DOHH2 (cell line): ENCODE measurements at regions not wholly inside any gene's neighbourhood (a gene's known extent, or its start where the extent isn't known, plus 50 kb on each side); places are given as distances from the start of the nearest gene placed in this dataset.

Experiments used
- H3F3A ChIP-seq: fragments of 200-600 bp; sonication (generic), shearing (Covaris generic); 2 replicates; pipeline ENCODE4 v1.6.0; 2016; ENCODE audit warnings: antibody characterized with exemption, mild to moderate bottlenecking; ENCODE audit not compliant: control insufficient read depth, insufficient read depth
- H3K27ac ChIP-seq: fragments of 200-600 bp; sonication (generic); 2 replicates; pipeline ENCODE4 v1.5.1; 2014; ENCODE audit warnings: low read depth, mild to moderate bottlenecking, low read length, moderate library complexity
- H3K27me3 ChIP-seq: fragments of 200-600 bp; sonication (generic); 2 replicates; pipeline ENCODE4 v1.6.1; 2014; ENCODE audit warnings: mild to moderate bottlenecking, low read length, mixed read lengths; ENCODE audit not compliant: control insufficient read depth
- H3K36me3 ChIP-seq: fragments of 200-600 bp; sonication (generic); 2 replicates; pipeline ENCODE4 v1.6.1; 2014; ENCODE audit warnings: mild to moderate bottlenecking, low read length, moderate library complexity, mixed read lengths; ENCODE audit not compliant: control insufficient read depth
- H3K4me1 ChIP-seq: fragments of 200-600 bp; sonication (generic); 2 replicates; pipeline ENCODE4 v1.6.1; 2014; ENCODE audit warnings: mild to moderate bottlenecking, low read length, mixed read lengths; ENCODE audit not compliant: control insufficient read depth
- H3K4me2 ChIP-seq: fragments of 200-600 bp; sonication (generic); 2 replicates; pipeline ENCODE4 v1.6.0; 2014; ENCODE audit warnings: mild to moderate bottlenecking, low read length, moderate library complexity
- H3K4me3 ChIP-seq: fragments of 200-600 bp; sonication (generic); 2 replicates; pipeline ENCODE4 v1.5.1; 2014; ENCODE audit warnings: mild to moderate bottlenecking, low read length, mixed read lengths
- H3K79me2 ChIP-seq: fragments of 200-600 bp; sonication (generic); 2 replicates; pipeline ENCODE4 v1.6.1; 2014; ENCODE audit warnings: mild to moderate bottlenecking, low read length, mixed read lengths; ENCODE audit not compliant: control insufficient read depth
- H3K9me2 ChIP-seq: fragments of 200-600 bp; sonication (generic); replicated peaks from 2 replicates; pipeline ENCODE4 v1.6.1; 2014; ENCODE audit warnings: mild to moderate bottlenecking, low read length, mixed read lengths; ENCODE audit not compliant: control insufficient read depth
- H3K9me3 ChIP-seq: fragments of 200-600 bp; sonication (generic); 2 replicates; pipeline ENCODE4 v1.6.1; 2014; ENCODE audit warnings: antibody characterized with exemption, low read length, mixed read lengths; ENCODE audit not compliant: control insufficient read depth, insufficient read depth
- H4K20me1 ChIP-seq: fragments of 200-600 bp; sonication (generic); 2 replicates; pipeline ENCODE4 v1.6.0; 2014; ENCODE audit warnings: low read depth, mild to moderate bottlenecking, antibody characterized with exemption, low read length, moderate library complexity; ENCODE audit not compliant: control insufficient read depth, insufficient read depth
- CTCF ChIP-seq: fragments of 200-600 bp; sonication (generic); IDR thresholded peaks from one replicate; pipeline ENCODE4 v1.5.1; 2014; ENCODE audit warnings: antibody characterized with exemption, mild to moderate bottlenecking, low read depth, low read length; ENCODE audit not compliant: poor library complexity, severe bottlenecking
- EZH2phosphoT487 ChIP-seq: fragments of 200-600 bp; sonication (generic); IDR thresholded peaks from 2 replicates; pipeline ENCODE4 v1.6.1; 2017; ENCODE audit warnings: borderline replicate concordance, mild to moderate bottlenecking, antibody characterized with exemption, low read length, moderate library complexity, mixed read lengths

- Histone ChIP-seq H3K4me3 (no peak overlapping the region), H3K27ac (no peak overlapping the region), H4K20me1 (no peaks in the 10 kb centered on the region), H3K4me1 (no peaks in the 10 kb centered on the region), H3K9me3 (no peaks in the 10 kb centered on the region), H3K27me3 (no peaks in the 10 kb centered on the region), H3F3A (no peaks in the 10 kb centered on the region), H3K9me2 (no peaks in the 10 kb centered on the region), H3K79me2 (no peaks in the 10 kb centered on the region), H3K36me3 (no peaks in the 10 kb centered on the region), H3K4me2 (no peak overlapping the region)
- TF ChIP-seq CTCF (no peak), EZH2phosphoT487 (no peak)
These were observed 304.4 kb upstream of the LYPLAL1 start for GRCh38 chr1:218869276-218869675.

DNA sequence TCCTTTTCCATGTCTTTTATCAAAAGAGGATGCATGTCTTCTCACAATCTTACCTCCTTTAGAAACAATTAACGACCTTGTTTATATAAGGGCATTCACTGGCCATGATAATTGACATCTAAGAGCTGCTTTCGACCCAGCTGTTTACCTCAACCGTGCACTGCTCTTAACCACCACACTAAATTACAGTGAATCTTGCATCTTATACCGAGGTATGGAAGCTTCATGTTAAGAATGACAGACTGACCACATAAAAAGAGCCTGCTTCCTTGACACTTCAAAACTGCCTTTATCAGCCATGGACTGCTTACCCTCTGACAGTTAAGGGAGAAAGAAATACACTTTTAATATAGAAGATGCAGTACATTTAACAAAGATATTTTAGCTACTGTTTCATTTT, 301.7 kb upstream of the LYPLAL1 start:
- no peaks in the 10 kb centered on the region for H3K9me3 ChIP-seq
- no peaks in the 10 kb centered on the region for H3F3A ChIP-seq
- no peak overlapping the region for H3K4me3 ChIP-seq
- H3K79me2 ChIP-seq, result no peaks in the 10 kb centered on the region
- no peaks in the 10 kb centered on the region for H3K9me2 ChIP-seq
- no peaks in the 10 kb centered on the region for H3K27me3 ChIP-seq
- H3K4me1 ChIP-seq, result no peaks in the 10 kb centered on the region
- H3K27ac ChIP-seq, result no peak overlapping the region
- H4K20me1 ChIP-seq, result no peaks in the 10 kb centered on the region
- TF ChIP-seq EZH2phosphoT487 (no peak), CTCF (no peak)
- H3K36me3 ChIP-seq, result no peaks in the 10 kb centered on the region
- no peak overlapping the region for H3K4me2 ChIP-seq

DNA sequence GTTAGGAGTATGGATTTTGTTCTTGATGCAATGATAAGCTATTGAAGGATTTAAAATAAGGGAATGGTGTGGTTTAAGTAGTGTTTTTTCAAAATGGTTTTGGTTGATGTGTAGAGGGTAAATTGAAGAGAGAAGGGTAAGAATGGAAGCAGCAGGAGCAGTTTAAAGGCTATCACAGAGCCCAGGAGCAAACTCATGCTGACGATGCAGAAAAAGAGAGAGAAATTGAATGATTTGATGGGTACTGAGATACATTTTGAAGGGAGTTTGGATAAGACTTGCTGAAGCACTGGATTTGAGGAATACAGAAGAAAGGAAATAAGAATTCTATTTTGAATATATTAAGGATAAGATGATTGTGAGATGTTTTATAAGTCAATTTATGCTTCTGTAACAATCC, 300.8 kb upstream of the LYPLAL1 start:
- no peaks in the 10 kb centered on the region for H3K4me1 ChIP-seq
- no peaks in the 10 kb centered on the region for H4K20me1 ChIP-seq
- no peak overlapping the region for H3K4me2 ChIP-seq
- H3K36me3 ChIP-seq, result no peaks in the 10 kb centered on the region
- H3F3A ChIP-seq, result no peaks in the 10 kb centered on the region
- H3K9me3 ChIP-seq, result no peaks in the 10 kb centered on the region
- H3K9me2 ChIP-seq, result no peaks in the 10 kb centered on the region
- no peaks in the 10 kb centered on the region for H3K79me2 ChIP-seq
- H3K27ac ChIP-seq, result no peak overlapping the region
- TF ChIP-seq CTCF, result no peak
- TF ChIP-seq EZH2phosphoT487, result no peak
- H3K4me3 ChIP-seq, result no peak overlapping the region
- no peaks in the 10 kb centered on the region for H3K27me3 ChIP-seq

DNA sequence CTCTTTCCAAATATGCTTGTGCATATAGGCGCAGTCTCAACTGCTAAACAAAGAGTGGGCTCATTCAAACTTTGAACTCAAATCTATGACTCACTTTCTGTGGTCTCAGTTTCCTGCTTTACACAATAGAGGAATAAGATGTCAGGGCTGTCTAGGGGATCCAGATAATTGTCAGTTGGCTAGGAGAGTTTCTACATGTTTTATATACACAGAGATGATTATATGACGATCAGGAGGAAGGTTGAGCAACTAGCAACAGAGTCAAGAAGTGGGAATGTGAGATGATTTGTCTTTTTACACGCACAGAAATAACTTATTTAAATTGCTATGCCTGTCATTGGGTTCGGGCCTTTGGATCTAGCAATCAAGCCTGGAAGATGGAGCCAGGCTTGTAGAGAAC, 299.4 kb upstream of the LYPLAL1 start:
- Histone ChIP-seq H3F3A (no peaks in the 10 kb centered on the region), H3K27me3 (no peaks in the 10 kb centered on the region), H3K27ac (no peak overlapping the region), H3K36me3 (no peaks in the 10 kb centered on the region), H3K4me1 (no peaks in the 10 kb centered on the region), H3K4me3 (no peak overlapping the region), H3K4me2 (no peak overlapping the region), H3K9me3 (no peaks in the 10 kb centered on the region), H3K9me2 (no peaks in the 10 kb centered on the region), H3K79me2 (no peaks in the 10 kb centered on the region), H4K20me1 (no peaks in the 10 kb centered on the region)
- no peak for TF ChIP-seq CTCF
- no peak for TF ChIP-seq EZH2phosphoT487
